ENCODE measurements at regions not wholly inside any gene's neighbourhood (a gene's known extent, or its start where the extent isn't known, plus 50 kb on each side); places are given as distances from the start of the nearest gene placed in this dataset.

DNA sequence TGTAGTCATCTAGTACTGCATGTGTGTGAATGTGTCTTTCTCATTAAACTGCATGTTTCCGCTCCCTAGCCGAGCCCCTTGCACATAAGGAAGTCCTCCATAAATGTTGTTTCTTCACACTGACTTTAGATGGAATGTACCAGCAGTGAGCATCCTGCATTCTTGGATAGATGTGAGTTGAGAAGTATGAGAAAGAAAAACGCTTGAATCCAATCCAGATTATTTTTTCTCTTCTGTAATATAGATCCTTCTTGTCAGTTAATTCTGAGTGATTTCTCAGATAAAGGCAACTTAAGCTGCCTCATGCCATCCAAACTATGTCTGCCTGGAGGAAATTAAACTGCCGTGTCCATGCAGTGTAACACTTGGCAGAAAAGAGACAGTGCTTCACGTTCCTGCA, 268.1 kb upstream of the ISX start:
- Mint-ChIP-seq H3K4me1 (ENCODE audit: low read depth) (no peaks in the 10 kb centered on the region), H3K4me3 (no peak overlapping the region), H3K9me3 (no peaks in the 10 kb centered on the region), H3K36me3 (ENCODE audit: low read depth) (no peaks in the 10 kb centered on the region), H3K27ac (no peak overlapping the region), H3K27me3 (no peaks in the 10 kb centered on the region)
- CTCF ChIA-PET: no interaction called here
- POLR2A ChIA-PET: no interaction called here
- intact Hi-C loops (cut with micrococcal nuclease): no loop called here
- DNase-seq (no peak), ATAC-seq (no peak)
- TF ChIP-seq, protein P1, sequence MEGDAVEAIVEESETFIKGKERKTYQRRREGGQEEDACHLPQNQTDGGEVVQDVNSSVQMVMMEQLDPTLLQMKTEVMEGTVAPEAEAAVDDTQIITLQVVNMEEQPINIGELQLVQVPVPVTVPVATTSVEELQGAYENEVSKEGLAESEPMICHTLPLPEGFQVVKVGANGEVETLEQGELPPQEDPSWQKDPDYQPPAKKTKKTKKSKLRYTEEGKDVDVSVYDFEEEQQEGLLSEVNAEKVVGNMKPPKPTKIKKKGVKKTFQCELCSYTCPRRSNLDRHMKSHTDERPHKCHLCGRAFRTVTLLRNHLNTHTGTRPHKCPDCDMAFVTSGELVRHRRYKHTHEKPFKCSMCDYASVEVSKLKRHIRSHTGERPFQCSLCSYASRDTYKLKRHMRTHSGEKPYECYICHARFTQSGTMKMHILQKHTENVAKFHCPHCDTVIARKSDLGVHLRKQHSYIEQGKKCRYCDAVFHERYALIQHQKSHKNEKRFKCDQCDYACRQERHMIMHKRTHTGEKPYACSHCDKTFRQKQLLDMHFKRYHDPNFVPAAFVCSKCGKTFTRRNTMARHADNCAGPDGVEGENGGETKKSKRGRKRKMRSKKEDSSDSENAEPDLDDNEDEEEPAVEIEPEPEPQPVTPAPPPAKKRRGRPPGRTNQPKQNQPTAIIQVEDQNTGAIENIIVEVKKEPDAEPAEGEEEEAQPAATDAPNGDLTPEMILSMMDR (IDR thresholded peaks at IDR 0.05): no peak

DNA sequence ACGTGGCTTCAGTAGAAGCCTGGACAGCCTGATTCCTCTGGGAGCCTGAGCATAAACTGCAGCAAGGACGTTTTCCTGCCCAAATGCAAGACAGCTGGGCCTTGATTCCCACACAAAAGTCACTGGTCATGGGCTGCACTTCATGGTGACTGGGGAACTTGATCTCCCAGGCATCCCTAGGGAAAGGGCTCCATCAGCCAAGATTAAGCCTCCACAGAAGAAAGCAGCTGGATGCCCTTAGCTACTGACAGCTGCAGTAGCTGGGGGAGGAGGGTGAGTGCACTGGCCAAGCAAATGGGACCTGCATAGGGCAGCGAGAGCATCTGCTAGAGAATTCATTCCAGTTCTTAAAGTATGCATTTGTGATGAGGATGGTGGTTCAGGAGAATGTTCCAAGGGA, 267.4 kb upstream of the ISX start:
- ChIA-PET POLR2A (no interaction called here), CTCF (no interaction called here)
- peaks cover 1% of the 10 kb centered on the region for H3K27me3 Mint-ChIP-seq
- H3K4me3 Mint-ChIP-seq: no peak overlapping the region
- TF ChIP-seq, protein P1 (IDR thresholded peaks at IDR 0.05): no peak
- H3K27ac Mint-ChIP-seq: no peak overlapping the region
- intact Hi-C loops (cut with micrococcal nuclease): no loop called here
- no peak for ATAC-seq
- H3K9me3 Mint-ChIP-seq: no peaks in the 10 kb centered on the region
- no peaks in the 10 kb centered on the region for H3K4me1 Mint-ChIP-seq (ENCODE audit: low read depth)
- H3K36me3 Mint-ChIP-seq (ENCODE audit: low read depth): no peaks in the 10 kb centered on the region
- DNase-seq: no peak

GRCh38 chr22:34800260-34800980, 265.5 kb upstream of the ISX start:
- ATAC-seq (no peak), DNase-seq (no peak)
- Mint-ChIP-seq H3K9me3 (no peaks in the 10 kb centered on the region), H3K4me3 (no peak overlapping the region), H3K27ac (no peak overlapping the region), H3K36me3 (ENCODE audit: low read depth) (no peaks in the 10 kb centered on the region), H3K4me1 (ENCODE audit: low read depth) (no peaks in the 10 kb centered on the region), H3K27me3 (peaks cover 5% of the 10 kb centered on the region)
- ChIA-PET CTCF (no interaction called here), POLR2A (no interaction called here)
- intact Hi-C loops (cut with micrococcal nuclease): no loop called here
- TF ChIP-seq, protein P1 (IDR thresholded peaks at IDR 0.05): no peak

GRCh38 chr22:34801221-34801620, 264.7 kb upstream of the ISX start:
- Mint-ChIP-seq H3K4me3 (no peak overlapping the region), H3K36me3 (ENCODE audit: low read depth) (no peaks in the 10 kb centered on the region), H3K4me1 (ENCODE audit: low read depth) (no peaks in the 10 kb centered on the region), H3K27ac (no peak overlapping the region), H3K27me3 (peaks cover 5% of the 10 kb centered on the region), H3K9me3 (no peaks in the 10 kb centered on the region)
- no peak for DNase-seq
- CTCF ChIA-PET: no interaction called here
- TF ChIP-seq, protein P1 (IDR thresholded peaks at IDR 0.05): no peak
- POLR2A ChIA-PET: no interaction called here
- intact Hi-C loops (cut with micrococcal nuclease): no loop called here
- ATAC-seq: no peak

DNA sequence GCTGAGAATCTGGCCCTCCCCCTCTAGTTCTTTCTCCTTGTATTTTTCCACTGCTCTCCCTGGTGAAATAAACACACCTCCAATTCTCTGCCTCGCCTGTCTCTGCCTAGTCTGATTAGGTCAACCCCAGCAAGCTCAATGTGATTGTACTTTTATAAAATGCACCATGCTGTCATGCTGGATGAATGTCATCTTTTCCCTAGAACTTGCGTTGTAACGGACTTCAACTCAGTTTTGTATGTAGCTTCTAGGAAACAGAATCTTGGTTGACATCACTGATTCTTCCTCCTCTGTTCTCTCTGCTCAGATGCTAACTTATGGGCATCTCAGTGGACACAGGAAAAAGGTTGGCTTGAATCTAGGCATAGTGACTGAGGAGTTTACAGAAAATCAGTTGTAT, 261.9 kb upstream of the ISX start:
- H3K27me3 Mint-ChIP-seq: peaks cover 5% of the 10 kb centered on the region
- H3K36me3 Mint-ChIP-seq (ENCODE audit: low read depth): no peaks in the 10 kb centered on the region
- H3K9me3 Mint-ChIP-seq: no peaks in the 10 kb centered on the region
- ChIA-PET POLR2A (no interaction called here), CTCF (no interaction called here)
- intact Hi-C loops (cut with micrococcal nuclease): no loop called here
- DNase-seq (no peak), ATAC-seq (no peak)
- H3K4me1 Mint-ChIP-seq (ENCODE audit: low read depth): no peaks in the 10 kb centered on the region
- no peak overlapping the region for H3K4me3 Mint-ChIP-seq
- H3K27ac Mint-ChIP-seq: no peak overlapping the region
- TF ChIP-seq, protein P1 (IDR thresholded peaks at IDR 0.05): no peak
